Hindlimb muscle (tissue), 1 donor: ENCODE measurements at regions not wholly inside any gene's neighbourhood (a gene's known extent, or its start where the extent isn't known, plus 50 kb on each side); places are given as distances from the start of the nearest gene placed in this dataset.
A peak's percentile ranks its signal among the peaks of the same experiment; 100 is the strongest.
"Not testable (repeated sequence)": the region's sequence is repeated elsewhere in the genome, so short reads cannot be mapped to it uniquely, and the experiment has no call there.

ENCODE experiments used
- DNase-seq: peaks from one replicate; pipeline ENCODE4 v3.0.0-alpha.2; 2013

- DNase-seq, result no peak
Measured at GRCh38 chr7:67301667-67302066, 305.0 kb downstream of the TYW1 start.

GRCh38 chr7:67302113-67303039 lies 305.7 kb downstream of the TYW1 start:
- peak; percentile 99 for DNase-seq

GRCh38 chr7:67304846-67305245 lies 308.2 kb downstream of the TYW1 start:
- not testable (repeated sequence) for DNase-seq

- no peak for DNase-seq
Measured at GRCh38 chr7:67306331-67306730, 309.7 kb downstream of the TYW1 start.

- DNase-seq, result no peak
Measured at GRCh38 chr7:67309764-67310549, 313.3 kb downstream of the TYW1 start.

- no peak for DNase-seq
Measured at GRCh38 chr7:67311901-67312300, 315.3 kb downstream of the TYW1 start.

- no peak for DNase-seq
Measured at GRCh38 chr7:67313213-67313612, 316.6 kb downstream of the TYW1 start.

GRCh38 chr7:67316902-67317301 lies 320.3 kb downstream of the TYW1 start:
- DNase-seq, result not testable (repeated sequence)

GRCh38 chr7:67328257-67328656 lies 331.6 kb downstream of the TYW1 start:
- DNase-seq, result not testable (repeated sequence)

- DNase-seq, result not testable (repeated sequence)
Measured at GRCh38 chr7:67335165-67335564, 338.5 kb downstream of the TYW1 start.

GRCh38 chr7:67335663-67336062 lies 339.0 kb downstream of the TYW1 start:
- DNase-seq, result not testable (repeated sequence)

- DNase-seq, result not testable (repeated sequence)
Measured at GRCh38 chr7:67338545-67338944, 341.9 kb downstream of the TYW1 start.

- no peak for DNase-seq
Measured at GRCh38 chr7:67341153-67341768, 344.6 kb downstream of the TYW1 start.

- no peak for DNase-seq
Measured at GRCh38 chr7:67343114-67343513, 346.5 kb downstream of the TYW1 start.

- peak; percentile 36 for DNase-seq
Measured at GRCh38 chr7:67343572-67343971, 346.9 kb downstream of the TYW1 start.

GRCh38 chr7:67344481-67345193 lies 348.0 kb downstream of the TYW1 start:
- no peak for DNase-seq

GRCh38 chr7:67346126-67346525 lies 349.5 kb downstream of the TYW1 start:
- no peak for DNase-seq

- DNase-seq, result no peak
Measured at GRCh38 chr7:67346876-67347275, 350.2 kb downstream of the TYW1 start.

GRCh38 chr7:67348171-67348570 lies 351.5 kb downstream of the TYW1 start:
- no peak for DNase-seq

GRCh38 chr7:67357653-67358052 lies 361.0 kb downstream of the TYW1 start:
- DNase-seq, result not testable (repeated sequence)

GRCh38 chr7:67358316-67358715 lies 361.7 kb downstream of the TYW1 start:
- not testable (repeated sequence) for DNase-seq

GRCh38 chr7:67358738-67359137 lies 362.1 kb downstream of the TYW1 start:
- DNase-seq, result not testable (repeated sequence)
